ENCODE measurements at regions not wholly inside any gene's neighbourhood (a gene's known extent, or its start where the extent isn't known, plus 50 kb on each side); places are given as distances from the start of the nearest gene placed in this dataset.

GRCh38 chr1:96955307-96956012 is 233.9 kb downstream of the PTBP2 start:
- no peak overlapping the region for H3K4me3 ChIP-seq (ENCODE audit: control insufficient read depth, low read depth, low read length)
- no peak for TF ChIP-seq CTCF (conservative IDR thresholded peaks at IDR 0.05; ENCODE audit: control insufficient read depth, insufficient read depth, low read depth, low read length)
- no peak for DNase-seq (ENCODE audit: low read depth)

GRCh38 chr1:96962216-96962615 is 240.6 kb downstream of the PTBP2 start:
- H3K4me3 ChIP-seq (ENCODE audit: control insufficient read depth, low read depth, low read length), result no peak overlapping the region
- DNase-seq (ENCODE audit: low read depth), result no peak
- no peak for TF ChIP-seq CTCF (conservative IDR thresholded peaks at IDR 0.05; ENCODE audit: control insufficient read depth, insufficient read depth, low read depth, low read length)

- TF ChIP-seq CTCF (conservative IDR thresholded peaks at IDR 0.05; ENCODE audit: control insufficient read depth, insufficient read depth, low read depth, low read length), result no peak
- H3K4me3 ChIP-seq (ENCODE audit: control insufficient read depth, low read depth, low read length), result no peak overlapping the region
- peak; percentile 29 for DNase-seq (ENCODE audit: low read depth)
Measured at GRCh38 chr1:96962751-96963211, 241.2 kb downstream of the PTBP2 start.

GRCh38 chr1:96964761-96965160 is 243.2 kb downstream of the PTBP2 start:
- no peak overlapping the region for H3K4me3 ChIP-seq (ENCODE audit: control insufficient read depth, low read depth, low read length)
- TF ChIP-seq CTCF (conservative IDR thresholded peaks at IDR 0.05; ENCODE audit: control insufficient read depth, insufficient read depth, low read depth, low read length), result no peak
- no peak for DNase-seq (ENCODE audit: low read depth)

- H3K4me3 ChIP-seq (ENCODE audit: control insufficient read depth, low read depth, low read length), result peak overlapping the region; percentile 20
- TF ChIP-seq CTCF (conservative IDR thresholded peaks at IDR 0.05; ENCODE audit: control insufficient read depth, insufficient read depth, low read depth, low read length), result peak; percentile 98
- DNase-seq (ENCODE audit: low read depth), result peak; percentile 76
Measured at GRCh38 chr1:96966536-96967138, 245.1 kb downstream of the PTBP2 start.

GRCh38 chr1:96967311-96967710 is 245.7 kb downstream of the PTBP2 start:
- H3K4me3 ChIP-seq (ENCODE audit: control insufficient read depth, low read depth, low read length), result no peak overlapping the region
- DNase-seq (ENCODE audit: low read depth), result no peak
- TF ChIP-seq CTCF (conservative IDR thresholded peaks at IDR 0.05; ENCODE audit: control insufficient read depth, insufficient read depth, low read depth, low read length), result no peak

Data from fibroblast of mammary gland (primary cell).